Left renal cortex interstitium (tissue), 4 donors: ENCODE measurements at regions not wholly inside any gene's neighbourhood (a gene's known extent, or its start where the extent isn't known, plus 50 kb on each side); places are given as distances from the start of the nearest gene placed in this dataset.
"Not testable (repeated sequence)": the region's sequence is repeated elsewhere in the genome, so short reads cannot be mapped to it uniquely, and the experiment has no call there.

ENCODE experiments used
- DNase-seq, 4 donors: peaks; one replicate each; pipeline ENCODE4 v3.0.0-alpha.2; 2013; ENCODE audit warnings: low read depth in 4 of 4, low spot score in 2 of 4, missing footprints in 1 of 4

DNA sequence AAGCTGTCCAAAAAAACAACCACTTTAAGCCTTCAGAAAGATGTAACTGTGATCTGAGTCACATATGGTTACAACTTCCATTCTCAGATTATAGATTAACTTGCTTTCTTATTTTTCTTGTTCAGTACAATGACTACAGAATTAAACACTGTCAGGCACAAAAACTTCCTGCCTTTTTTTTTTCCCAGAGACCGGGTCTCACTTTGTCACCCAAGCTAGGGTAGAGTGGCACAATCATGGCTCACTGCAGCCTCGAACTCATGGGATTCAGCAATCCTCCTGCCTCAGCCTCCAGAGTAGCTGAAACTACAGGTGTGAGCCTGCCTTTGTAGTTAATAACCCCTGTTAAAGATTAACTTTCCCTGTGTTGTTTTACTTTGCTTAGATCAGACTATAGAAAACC is 163.2 kb downstream of the AVL9 start:
- no peak for DNase-seq

DNA sequence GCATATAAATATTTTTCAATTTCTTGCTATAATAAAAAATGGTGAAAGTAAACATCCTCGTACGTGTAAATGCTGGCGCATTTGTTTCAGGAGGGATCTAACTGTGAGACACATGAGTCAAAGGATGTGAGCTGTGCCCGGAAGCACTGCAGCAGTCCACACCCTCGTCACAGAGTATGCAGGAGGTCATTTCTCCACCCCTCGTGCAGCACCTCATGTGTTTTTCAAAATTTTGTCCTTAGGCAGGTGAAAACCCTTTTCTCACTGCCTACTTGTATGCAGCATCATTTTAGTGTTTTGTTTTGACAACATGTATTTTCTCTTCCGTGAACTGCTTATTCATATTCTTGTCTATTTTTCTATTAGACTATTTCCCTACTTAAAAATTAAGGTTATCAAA is 162.7 kb downstream of the AVL9 start:
- DNase-seq, result no peak

DNA sequence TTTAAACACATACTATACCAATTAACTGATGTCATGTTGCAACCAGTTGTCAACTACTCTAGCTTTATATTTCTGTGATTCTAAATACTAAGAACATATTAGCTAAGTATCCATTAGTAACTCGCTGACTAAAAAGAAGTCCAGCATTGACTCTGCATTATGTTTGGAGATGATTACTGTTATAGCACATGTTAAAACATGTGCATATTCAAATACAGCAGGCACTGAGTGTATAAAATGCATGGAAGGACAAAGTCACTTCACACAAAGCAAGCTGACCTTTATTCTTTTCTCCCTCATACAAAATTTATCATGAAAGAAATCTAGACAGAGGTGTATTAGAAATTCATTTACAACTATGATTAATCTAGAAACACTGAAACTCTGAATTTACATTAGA is 159.3 kb downstream of the AVL9 start:
- DNase-seq, result not testable (repeated sequence)

DNA sequence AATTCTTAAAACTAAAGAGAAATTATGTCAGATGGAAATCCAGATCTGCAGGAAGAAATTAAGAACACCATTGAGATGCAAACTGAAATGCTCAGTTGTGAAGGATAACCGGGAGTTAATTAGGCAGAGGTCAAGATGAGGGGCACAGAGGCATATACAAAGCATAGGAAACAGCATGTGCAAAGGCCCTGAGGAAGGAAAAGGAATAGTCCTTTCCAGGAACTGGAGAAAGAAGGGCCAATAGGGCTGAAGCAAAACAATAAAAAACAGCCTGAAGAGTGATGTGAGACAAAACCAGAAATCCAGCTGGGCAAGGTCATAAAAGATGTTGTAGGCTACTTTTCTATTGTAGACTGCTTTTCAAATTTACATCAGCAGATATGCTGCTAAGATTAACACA is 155.1 kb downstream of the AVL9 start:
- DNase-seq, result not testable (repeated sequence)

DNA sequence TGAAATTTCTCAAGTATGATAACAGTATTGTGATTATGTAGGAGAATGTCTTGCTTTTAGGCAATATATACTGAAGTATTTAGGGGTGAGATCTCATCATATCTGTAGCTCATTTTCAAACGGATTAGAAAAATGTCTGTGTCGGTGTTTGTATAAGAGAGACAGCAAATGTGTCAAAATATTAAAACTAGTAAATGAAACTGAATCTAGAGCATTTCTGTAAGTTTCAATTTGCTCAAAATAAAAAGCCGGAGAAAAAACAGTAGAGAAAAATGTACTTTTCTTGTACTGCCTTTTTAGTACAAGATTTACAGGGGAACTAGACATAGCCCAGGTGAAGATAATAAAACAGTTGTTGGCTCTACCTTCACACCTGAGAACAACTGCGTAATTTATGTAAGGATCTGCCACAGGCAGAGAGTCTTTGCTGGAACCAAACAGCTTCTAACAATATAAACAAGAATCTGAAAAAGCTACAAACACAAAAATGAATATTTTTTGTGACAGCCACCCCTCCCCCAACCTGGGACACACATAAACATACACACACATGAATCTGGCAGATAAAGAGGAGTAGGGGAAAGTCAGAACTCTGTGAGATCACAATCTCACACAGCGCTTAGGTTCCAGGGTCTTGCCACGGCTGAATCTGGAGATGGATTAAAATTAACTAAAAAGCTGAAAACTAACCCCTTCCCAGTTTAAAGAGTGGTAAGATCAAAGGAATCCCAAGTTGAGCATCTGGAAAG is 153.3 kb downstream of the AVL9 start:
- no peak for DNase-seq

DNA sequence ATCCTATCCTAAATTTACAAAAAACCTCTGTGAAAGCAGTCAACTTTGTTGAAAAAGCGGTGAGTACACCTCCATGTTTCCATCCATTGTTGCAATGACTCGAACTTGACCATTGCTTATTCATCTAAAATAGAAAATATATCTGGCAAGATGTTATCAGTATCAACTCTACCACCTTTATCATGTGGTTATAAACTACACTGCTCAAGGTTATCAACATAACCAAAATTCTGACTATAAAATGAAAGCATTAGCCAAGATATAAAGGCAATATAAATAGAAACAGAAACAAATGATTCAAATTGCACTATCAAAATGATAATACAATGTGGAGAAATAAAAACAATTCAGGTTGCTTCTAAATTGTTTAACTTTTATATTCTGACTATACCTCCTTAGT is 150.0 kb downstream of the AVL9 start:
- DNase-seq, result not testable (repeated sequence)

DNA sequence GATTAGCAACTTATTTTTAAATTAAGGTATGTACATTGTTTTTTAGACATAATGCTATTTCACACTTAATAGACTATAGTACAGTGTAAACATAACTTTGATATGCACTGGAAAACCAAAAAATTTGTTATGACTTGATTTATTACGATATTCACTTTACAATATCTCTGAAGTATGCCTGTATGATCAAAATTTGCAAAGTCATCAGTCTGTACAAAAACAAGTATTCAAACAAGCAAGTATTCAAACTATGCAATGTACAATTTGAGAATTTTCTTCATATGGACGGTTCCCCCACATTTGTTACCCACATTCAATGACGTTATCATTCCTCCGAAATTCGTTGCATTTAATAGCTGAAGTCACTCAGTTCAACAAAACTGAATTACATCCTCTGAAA is 147.9 kb downstream of the AVL9 start:
- no peak for DNase-seq

DNA sequence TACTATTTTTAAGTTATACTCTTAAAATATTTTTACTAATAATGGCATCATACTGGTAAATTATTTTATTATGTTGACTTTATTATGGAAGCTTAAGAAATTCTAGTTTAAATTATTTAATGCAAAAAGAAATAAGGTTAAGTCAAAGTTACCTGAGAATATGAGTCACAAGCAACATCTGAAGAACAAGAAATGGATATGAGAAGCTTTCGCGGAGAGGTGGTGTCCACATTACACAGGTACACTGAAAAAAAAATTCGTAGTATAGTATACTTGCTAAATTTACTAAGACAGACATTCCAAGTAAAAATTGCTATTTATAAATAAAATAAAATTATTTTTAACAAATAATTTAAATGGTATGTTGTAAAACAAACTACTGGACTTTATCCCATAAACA is 143.8 kb downstream of the AVL9 start:
- DNase-seq, result no peak

DNA sequence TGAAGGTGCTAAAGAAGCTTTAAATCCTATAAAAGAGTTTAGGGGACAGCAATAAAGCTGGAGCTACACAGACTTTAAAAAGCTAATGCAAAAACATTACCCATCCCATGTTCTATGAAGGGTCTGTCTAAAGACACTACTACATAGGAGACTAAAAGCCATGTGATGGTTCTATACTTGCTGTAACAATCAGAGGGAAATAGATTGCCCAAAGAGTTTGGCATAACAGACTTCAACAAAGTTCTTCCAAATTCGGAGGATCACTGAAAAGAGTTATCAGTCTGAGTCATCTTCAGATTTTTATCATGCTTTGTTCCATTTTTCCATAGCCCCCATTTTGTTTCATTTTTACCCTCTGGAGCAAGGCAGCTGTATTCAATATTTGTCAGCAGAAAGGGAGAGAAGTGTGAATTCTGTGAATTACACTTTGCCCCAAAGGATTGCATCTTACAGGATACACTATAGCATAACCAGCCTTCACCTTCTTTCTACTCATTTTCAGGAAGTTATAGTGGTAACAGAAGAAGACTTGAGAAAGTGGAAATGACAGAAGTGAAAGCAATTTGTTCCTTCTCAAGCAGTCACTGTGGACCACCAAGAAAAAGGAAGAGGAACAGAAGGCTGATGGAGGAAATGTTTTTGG is 143.3 kb downstream of the AVL9 start:
- not testable (repeated sequence) for DNase-seq
